GM23248 (cell line): ENCODE measurements at regions not wholly inside any gene's neighbourhood (a gene's known extent, or its start where the extent isn't known, plus 50 kb on each side); places are given as distances from the start of the nearest gene placed in this dataset.

Source experiments
- DNase-seq: peaks from one replicate; pipeline ENCODE4 v3.0.0-alpha.2; 2015
- H2AFZ ChIP-seq: fragments of 200-600 bp; sonication (generic); 2 replicates; pipeline ENCODE4 v1.6.1; 2016; ENCODE audit warnings: antibody characterized with exemption
- H3F3A ChIP-seq: fragments of 200-600 bp; sonication (generic); 2 replicates; pipeline ENCODE4 v1.6.1; 2016; ENCODE audit warnings: mild to moderate bottlenecking, antibody characterized with exemption, mixed run types; ENCODE audit not compliant: insufficient read depth
- H3K27ac ChIP-seq: fragments of 200-600 bp; sonication (generic); 2 replicates; pipeline ENCODE4 v1.5.1; 2016; ENCODE audit warnings: mild to moderate bottlenecking
- H3K27me3 ChIP-seq: fragments of 200-600 bp; sonication (generic); replicated peaks from 2 replicates; pipeline ENCODE4 v1.6.1; 2016; ENCODE audit warnings: mild to moderate bottlenecking; ENCODE audit not compliant: insufficient read depth
- H3K36me3 ChIP-seq: fragments of 200-600 bp; sonication (generic); 2 replicates; pipeline ENCODE4 v1.6.1; 2016; ENCODE audit warnings: low read depth, mild to moderate bottlenecking
- H3K4me1 ChIP-seq: fragments of 200-600 bp; sonication (generic); 2 replicates; pipeline ENCODE4 v1.6.1; 2016; ENCODE audit warnings: mild to moderate bottlenecking; ENCODE audit not compliant: insufficient read depth
- H3K4me2 ChIP-seq: fragments of 200-600 bp; sonication (generic); one replicate; pipeline ENCODE4 v1.6.1; 2016; ENCODE audit warnings: mild to moderate bottlenecking; ENCODE audit not compliant: unreplicated experiment
- H3K4me3 ChIP-seq: fragments of 200-600 bp; sonication (generic); 2 replicates; pipeline ENCODE4 v1.5.1; 2016; ENCODE audit warnings: mild to moderate bottlenecking
- H3K79me2 ChIP-seq: fragments of 200-600 bp; sonication (generic); 2 replicates; pipeline ENCODE4 v1.6.1; 2016; ENCODE audit warnings: mild to moderate bottlenecking; ENCODE audit not compliant: insufficient read depth
- H3K9ac ChIP-seq: fragments of 200-600 bp; sonication (generic); 2 replicates; pipeline ENCODE4 v1.6.1; 2016; ENCODE audit warnings: mild to moderate bottlenecking
- H3K9me2 ChIP-seq: fragments of 200-600 bp; sonication (generic); 2 replicates; pipeline ENCODE4 v1.6.1; 2016; ENCODE audit warnings: mixed run types, mild to moderate bottlenecking, moderate library complexity; ENCODE audit not compliant: insufficient read depth
- H3K9me3 ChIP-seq: fragments of 200-600 bp; sonication (generic); one replicate; pipeline ENCODE4 v1.6.1; 2017; ENCODE audit warnings: low read depth
- H4K20me1 ChIP-seq: fragments of 200-600 bp; sonication (generic); 2 replicates; pipeline ENCODE4 v1.6.0; 2016; ENCODE audit not compliant: insufficient read depth
- EZH2 ChIP-seq: fragments of 200-600 bp; sonication (generic); IDR thresholded peaks from 2 replicates; pipeline ENCODE4 v1.6.1; 2018; ENCODE audit warnings: antibody characterized with exemption, mild to moderate bottlenecking; ENCODE audit not compliant: insufficient read depth, poor library complexity, severe bottlenecking
- EZH2phosphoT487 ChIP-seq: fragments of 200-600 bp; sonication (generic); IDR thresholded peaks from 2 replicates; pipeline ENCODE4 v1.6.1; 2018; ENCODE audit warnings: antibody characterized with exemption, moderate library complexity, mild to moderate bottlenecking, low read depth; ENCODE audit not compliant: insufficient read depth
- WGBS, 2 experiments: methylation state at CpG; one replicate each; pipeline ENCODE4 v1.1.6; 2015 to 2017; ENCODE audit warnings: low lambda C conversion rate in 2 of 2, low coverage in 1 of 2; ENCODE audit errors: missing lambda C conversion rate in 2 of 2; 5-methylcytosine and 5-hydroxymethylcytosine counted together
- in situ Hi-C: fragments of 300-500 bp; cut with MboI; formaldehyde crosslinking; loops from 2 replicates; pipeline ENCODE4 v1.15.0; 2020

GRCh38 chr19:30173593-30174356, 198.4 kb upstream of the ZNF536 start:
- Histone ChIP-seq H3K27me3 (no peaks in the 10 kb centered on the region), H3K4me2 (no peak overlapping the region), H3K9ac (no peak overlapping the region), H3F3A (no peaks in the 10 kb centered on the region), H3K9me3 (no peaks in the 10 kb centered on the region), H4K20me1 (no peaks in the 10 kb centered on the region), H3K27ac (no peak overlapping the region), H2AFZ (no peak overlapping the region), H3K4me1 (no peaks in the 10 kb centered on the region), H3K79me2 (no peaks in the 10 kb centered on the region), H3K9me2 (no peaks in the 10 kb centered on the region), H3K4me3 (no peak overlapping the region), H3K36me3 (no peaks in the 10 kb centered on the region)
- in situ Hi-C loops: no loop called here
- 59 to 62% methylated on average over 13 of the region's 13 CpGs for WGBS, 2 experiments
- TF ChIP-seq EZH2phosphoT487 (no peak), EZH2 (no peak)
- DNase-seq: no peak

- no peak overlapping the region for H3K4me2 ChIP-seq
- no peaks in the 10 kb centered on the region for H3K27me3 ChIP-seq
- no peak for TF ChIP-seq EZH2
- no peak for TF ChIP-seq EZH2phosphoT487
- no peak overlapping the region for H2AFZ ChIP-seq
- DNase-seq: no peak
- no peak overlapping the region for H3K9ac ChIP-seq
- no peak overlapping the region for H3K27ac ChIP-seq
- no peaks in the 10 kb centered on the region for H3K9me2 ChIP-seq
- H3K4me3 ChIP-seq: no peak overlapping the region
- no peaks in the 10 kb centered on the region for H3K9me3 ChIP-seq
- no peaks in the 10 kb centered on the region for H3F3A ChIP-seq
- in situ Hi-C loops: no loop called here
- no peaks in the 10 kb centered on the region for H3K36me3 ChIP-seq
- H4K20me1 ChIP-seq: no peaks in the 10 kb centered on the region
- H3K79me2 ChIP-seq: no peaks in the 10 kb centered on the region
- WGBS, 2 experiments: 27 to 35% methylated on average over 4 of the region's 4 CpGs
- no peaks in the 10 kb centered on the region for H3K4me1 ChIP-seq
Measured at GRCh38 chr19:30174357-30174645, 197.9 kb upstream of the ZNF536 start.

- H3K4me2 ChIP-seq: no peak overlapping the region
- DNase-seq: no peak
- H3K9me3 ChIP-seq: no peaks in the 10 kb centered on the region
- in situ Hi-C loops: no loop called here
- no peaks in the 10 kb centered on the region for H3K9me2 ChIP-seq
- no peak overlapping the region for H3K4me3 ChIP-seq
- H2AFZ ChIP-seq: no peak overlapping the region
- H3K4me1 ChIP-seq: no peaks in the 10 kb centered on the region
- no peaks in the 10 kb centered on the region for H3K79me2 ChIP-seq
- no peak for TF ChIP-seq EZH2
- TF ChIP-seq EZH2phosphoT487: no peak
- H3K36me3 ChIP-seq: no peaks in the 10 kb centered on the region
- no peak overlapping the region for H3K9ac ChIP-seq
- 56% methylated on average over 9 of the region's 9 CpGs for WGBS, 2 experiments
- no peaks in the 10 kb centered on the region for H3F3A ChIP-seq
- no peaks in the 10 kb centered on the region for H3K27me3 ChIP-seq
- no peaks in the 10 kb centered on the region for H4K20me1 ChIP-seq
- no peak overlapping the region for H3K27ac ChIP-seq
Measured at GRCh38 chr19:30174791-30175190, 197.4 kb upstream of the ZNF536 start.

GRCh38 chr19:30175987-30176386, 196.2 kb upstream of the ZNF536 start:
- Histone ChIP-seq H3K27ac (no peak overlapping the region), H3F3A (no peaks in the 10 kb centered on the region), H3K36me3 (no peaks in the 10 kb centered on the region), H3K79me2 (no peaks in the 10 kb centered on the region), H3K27me3 (no peaks in the 10 kb centered on the region), H3K9me3 (no peaks in the 10 kb centered on the region), H4K20me1 (no peaks in the 10 kb centered on the region), H3K4me3 (no peak overlapping the region), H2AFZ (no peak overlapping the region), H3K9me2 (no peaks in the 10 kb centered on the region), H3K4me2 (no peak overlapping the region), H3K4me1 (no peaks in the 10 kb centered on the region), H3K9ac (no peak overlapping the region)
- in situ Hi-C loops: no loop called here
- DNase-seq: no peak
- 40 to 47% methylated on average over 3 of the region's 3 CpGs for WGBS, 2 experiments
- no peak for TF ChIP-seq EZH2
- no peak for TF ChIP-seq EZH2phosphoT487
